A673 (cell line): ENCODE measurements at regions not wholly inside any gene's neighbourhood (a gene's known extent, or its start where the extent isn't known, plus 50 kb on each side); places are given as distances from the start of the nearest gene placed in this dataset.

ENCODE experiments used
- CTCF ChIP-seq: fragments of 300-800, 200-600 bp; sonication (generic); conservative IDR thresholded peaks from 2 replicates; pipeline ENCODE4 v1.5.1; 2017; ENCODE audit warnings: low read depth, mild to moderate bottlenecking, antibody characterized with exemption, low read length, moderate library complexity, mixed read lengths
- EZH2 ChIP-seq: fragments of 200-600 bp; sonication (generic); IDR thresholded peaks from 2 replicates; pipeline ENCODE4 v1.6.1; 2017; ENCODE audit warnings: borderline replicate concordance, low read depth, mild to moderate bottlenecking, mixed read lengths, antibody characterized with exemption, low read length; ENCODE audit not compliant: poor library complexity, severe bottlenecking

- TF ChIP-seq CTCF (no peak), EZH2 (no peak)
These were observed 70.7 kb upstream of the UBE2E1 start for GRCh38 chr3:23735062-23735461.
